OCI-LY7 (cell line): ENCODE measurements at regions not wholly inside any gene's neighbourhood (a gene's known extent, or its start where the extent isn't known, plus 50 kb on each side); places are given as distances from the start of the nearest gene placed in this dataset.

Source experiments
- EZH2phosphoT487 ChIP-seq: fragments of 200-600 bp; sonication (generic); IDR thresholded peaks from 2 replicates; pipeline ENCODE4 v1.6.1; 2018; ENCODE audit warnings: low read depth, borderline replicate concordance, mild to moderate bottlenecking, mixed run types, antibody characterized with exemption, low read length, moderate library complexity, mixed read lengths
- TF ChIP-seq, protein P1 (sequence below): fragments of 200-600 bp; sonication (generic); conservative IDR thresholded peaks from 2 replicates; pipeline ENCODE4 v1.5.1; 2014; ENCODE audit warnings: mild to moderate bottlenecking, antibody characterized with exemption, low read length, moderate library complexity, mixed read lengths

DNA sequence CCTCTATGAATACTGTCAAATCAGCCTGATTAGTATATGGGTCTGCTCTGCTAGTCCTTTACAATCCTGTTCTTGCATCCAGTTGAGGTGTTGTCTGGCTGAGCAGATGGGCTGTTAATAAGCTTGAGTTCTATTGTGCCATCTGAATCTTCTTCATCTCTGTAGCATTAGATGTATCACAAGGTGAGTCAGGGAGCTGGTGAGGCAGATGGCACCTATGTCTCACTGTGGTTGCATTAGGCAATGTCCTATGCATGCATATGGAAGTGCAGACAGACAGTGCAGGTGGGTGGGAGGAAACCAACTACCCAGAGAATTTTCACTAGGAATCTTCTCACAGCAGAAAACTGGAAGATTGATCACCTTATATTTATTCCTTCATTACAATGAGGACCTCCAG lies 165.7 kb upstream of the STXBP6 start:
- TF ChIP-seq, protein P1, sequence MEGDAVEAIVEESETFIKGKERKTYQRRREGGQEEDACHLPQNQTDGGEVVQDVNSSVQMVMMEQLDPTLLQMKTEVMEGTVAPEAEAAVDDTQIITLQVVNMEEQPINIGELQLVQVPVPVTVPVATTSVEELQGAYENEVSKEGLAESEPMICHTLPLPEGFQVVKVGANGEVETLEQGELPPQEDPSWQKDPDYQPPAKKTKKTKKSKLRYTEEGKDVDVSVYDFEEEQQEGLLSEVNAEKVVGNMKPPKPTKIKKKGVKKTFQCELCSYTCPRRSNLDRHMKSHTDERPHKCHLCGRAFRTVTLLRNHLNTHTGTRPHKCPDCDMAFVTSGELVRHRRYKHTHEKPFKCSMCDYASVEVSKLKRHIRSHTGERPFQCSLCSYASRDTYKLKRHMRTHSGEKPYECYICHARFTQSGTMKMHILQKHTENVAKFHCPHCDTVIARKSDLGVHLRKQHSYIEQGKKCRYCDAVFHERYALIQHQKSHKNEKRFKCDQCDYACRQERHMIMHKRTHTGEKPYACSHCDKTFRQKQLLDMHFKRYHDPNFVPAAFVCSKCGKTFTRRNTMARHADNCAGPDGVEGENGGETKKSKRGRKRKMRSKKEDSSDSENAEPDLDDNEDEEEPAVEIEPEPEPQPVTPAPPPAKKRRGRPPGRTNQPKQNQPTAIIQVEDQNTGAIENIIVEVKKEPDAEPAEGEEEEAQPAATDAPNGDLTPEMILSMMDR = no peak
- TF ChIP-seq EZH2phosphoT487 = no peak
